IMR-90 (cell line): ENCODE measurements at regions not wholly inside any gene's neighbourhood (a gene's known extent, or its start where the extent isn't known, plus 50 kb on each side); places are given as distances from the start of the nearest gene placed in this dataset.

ENCODE experiments used
- ATAC-seq: fragments of 200-7000 bp; cut with Tn5 transposase; 2 replicates; pipeline ENCODE4 v1.9.1; 2020; ENCODE audit warnings: low read depth, mild to moderate bottlenecking, moderate library complexity
- BruUV-seq: library from RNA; stranded (reverse); fragments of 400-500 nt; replicated peaks from 2 replicates; lab custom pipeline; 2021; lab: Mats Ljungman, UMichigan
- CTCF ChIA-PET: fragments of 300-600 bp; formaldehyde crosslinking; extraction: SDS; loops from one replicate; lab custom pipeline; 2021; ENCODE audit warnings: antibody characterized with exemption; lab: Yijun Ruan, JAX
- POLR2A ChIA-PET: fragments of 300-600 bp; sonication (Branson Sonifier 250); formaldehyde crosslinking; loops from one replicate; lab custom pipeline; 2022; ENCODE audit warnings: antibody characterized with exemption; ENCODE audit not compliant: unreplicated experiment; lab: Charles Lee
- DNase-seq: peaks from one replicate; pipeline ENCODE4 v3.0.0; 2013
- H2AFZ ChIP-seq: replicated peaks from 2 replicates; pipeline ENCODE3; 2013; ENCODE audit warnings: low read length, mild to moderate bottlenecking; ENCODE audit not compliant: poor library complexity
- H2AK5ac ChIP-seq: 2 replicates; pipeline ENCODE4 v1.6.1; 2013; ENCODE audit warnings: low read depth, low read length, inconsistent platforms
- H2AK9ac ChIP-seq: replicated peaks from 2 replicates; pipeline ENCODE3; 2013; ENCODE audit warnings: mild to moderate bottlenecking, low read depth, low read length, moderate library complexity; ENCODE audit not compliant: poor library complexity
- H2BK120ac ChIP-seq: 2 replicates; pipeline ENCODE4 v1.6.1; 2013; ENCODE audit warnings: low read depth, low read length, inconsistent platforms
- H2BK15ac ChIP-seq: 3 replicates; pipeline ENCODE4 v1.6.1; 2013; ENCODE audit warnings: low read depth, low read length, inconsistent platforms
- H2BK20ac ChIP-seq: 2 replicates; pipeline ENCODE4 v1.6.1; 2013; ENCODE audit warnings: low read depth, mild to moderate bottlenecking, inconsistent platforms, low read length, moderate library complexity
- H2BK5ac ChIP-seq: 2 replicates; pipeline ENCODE4 v1.6.1; 2013; ENCODE audit warnings: mild to moderate bottlenecking, low read depth, low read length, inconsistent platforms; ENCODE audit not compliant: poor library complexity, severe bottlenecking
- H3K14ac ChIP-seq: replicated peaks from 2 replicates; pipeline ENCODE4 v1.6.1; 2013; ENCODE audit warnings: low read depth, low read length, inconsistent platforms
- H3K18ac ChIP-seq: 2 replicates; pipeline ENCODE4 v1.6.1; 2013; ENCODE audit warnings: low read depth, low read length, control low read depth
- H3K23ac ChIP-seq: 2 replicates; pipeline ENCODE4 v1.6.1; 2013; ENCODE audit warnings: low read depth, low read length, inconsistent platforms
- H3K27ac ChIP-seq: 2 replicates; pipeline ENCODE4 v1.5.1; 2013; ENCODE audit warnings: mild to moderate bottlenecking, control low read depth, low read length; ENCODE audit not compliant: insufficient read depth
- H3K27me3 ChIP-seq: 2 replicates; pipeline ENCODE4 v1.6.1; 2013; ENCODE audit warnings: low read length; ENCODE audit not compliant: control insufficient read depth, insufficient read depth
- H3K36me3 ChIP-seq: 2 replicates; pipeline ENCODE4 v1.6.1; 2013; ENCODE audit warnings: low read length, mixed read lengths; ENCODE audit not compliant: control insufficient read depth, insufficient read depth
- H3K4ac ChIP-seq: 2 replicates; pipeline ENCODE4 v1.6.1; 2013; ENCODE audit warnings: low read depth, low read length, inconsistent platforms
- H3K4me1 ChIP-seq: 2 replicates; pipeline ENCODE4 v1.6.1; 2013; ENCODE audit warnings: low read length, mixed read lengths; ENCODE audit not compliant: control insufficient read depth, insufficient read depth
- H3K4me2 ChIP-seq: 2 replicates; pipeline ENCODE4 v1.6.1; 2013; ENCODE audit warnings: low read depth, mild to moderate bottlenecking, control low read depth, low read length, moderate library complexity
- H3K4me3 ChIP-seq: 2 replicates; pipeline ENCODE4 v1.5.1; 2013; ENCODE audit warnings: low read depth, mild to moderate bottlenecking, control low read depth, low read length, moderate library complexity; ENCODE audit not compliant: insufficient read depth
- H3K56ac ChIP-seq: 2 replicates; pipeline ENCODE4 v1.6.1; 2013; ENCODE audit warnings: low read length, inconsistent platforms; ENCODE audit not compliant: insufficient read depth; ENCODE audit errors: extremely low read depth
- H3K79me1 ChIP-seq, 2 experiments: 2 replicates each; pipeline ENCODE4 v1.6.1; 2013; ENCODE audit warnings: low read length in 2 of 2, inconsistent platforms in 1 of 2, low read depth in 1 of 2
- H3K9ac ChIP-seq: 2 replicates; pipeline ENCODE4 v1.6.1; 2013; ENCODE audit warnings: low read depth, low read length, control low read depth
- H3K9me1 ChIP-seq: 2 replicates; pipeline ENCODE4 v1.6.1; 2013; ENCODE audit warnings: low read length, inconsistent platforms; ENCODE audit not compliant: insufficient read depth
- H3K9me3 ChIP-seq: 2 replicates; pipeline ENCODE4 v1.6.1; 2013; ENCODE audit warnings: low read length; ENCODE audit not compliant: control insufficient read depth, insufficient read depth
- H4K20me1 ChIP-seq: 2 replicates; pipeline ENCODE4 v1.6.1; 2013; ENCODE audit warnings: low read length, inconsistent platforms; ENCODE audit not compliant: insufficient read depth
- H4K5ac ChIP-seq: 2 replicates; pipeline ENCODE4 v1.6.1; 2013; ENCODE audit warnings: mild to moderate bottlenecking, low read depth, low read length, control low read depth
- H4K8ac ChIP-seq, 2 experiments: 2 replicates each; pipeline ENCODE4 v1.6.1; 2013; ENCODE audit warnings: low read depth in 2 of 2, low read length in 2 of 2, control low read depth in 1 of 2, inconsistent platforms in 1 of 2
- H4K91ac ChIP-seq: 2 replicates; pipeline ENCODE4 v1.6.1; 2013; ENCODE audit warnings: low read depth, low read length, inconsistent platforms; ENCODE audit not compliant: insufficient read depth
- CEBPB ChIP-seq: IDR thresholded peaks from 2 replicates; pipeline ENCODE4 v1.6.1; 2012; ENCODE audit warnings: low read depth, low read length, improper control_type of control experiment
- CHD1 ChIP-seq: IDR thresholded peaks from 2 replicates; pipeline ENCODE4 v1.6.1; 2012; ENCODE audit warnings: low read depth, low read length, improper control_type of control experiment
- FOS ChIP-seq: fragments of 150-350 bp; IDR thresholded peaks from 2 replicates; pipeline ENCODE4 v1.6.1; 2016; ENCODE audit warnings: low read depth, low read length
- MAFK ChIP-seq: IDR thresholded peaks from 2 replicates; pipeline ENCODE4 v1.6.1; 2012; ENCODE audit warnings: low read depth, low read length, improper control_type of control experiment
- MXI1 ChIP-seq: IDR thresholded peaks from 2 replicates; pipeline ENCODE4 v1.6.1; 2012; ENCODE audit warnings: low read depth, mild to moderate bottlenecking, low read length, moderate library complexity, borderline replicate concordance
- NFE2L2 ChIP-seq: fragments of 150-350 bp; IDR thresholded peaks from 2 replicates; pipeline ENCODE4 v1.6.1; 2016; ENCODE audit warnings: low read depth, mild to moderate bottlenecking, low read length
- RCOR1 ChIP-seq: IDR thresholded peaks from 2 replicates; pipeline ENCODE4 v1.6.1; 2012; ENCODE audit warnings: mild to moderate bottlenecking, low read length, improper control_type of control experiment; ENCODE audit not compliant: insufficient replicate concordance
- RFX5 ChIP-seq: IDR thresholded peaks from 2 replicates; pipeline ENCODE4 v1.8.0; 2012; ENCODE audit warnings: low read depth, mild to moderate bottlenecking, low read length, moderate library complexity
- WGBS, 2 experiments: methylation state at CpG; one replicate each; pipeline versions ENCODE4 v1.1.5 to v1.1.7; 2013; ENCODE audit warnings: missing lambda C conversion rate in 2 of 2; ENCODE audit not compliant: insufficient read length in 1 of 2; ENCODE audit errors: extremely low coverage in 2 of 2; 5-methylcytosine and 5-hydroxymethylcytosine counted together
- dilution Hi-C: fragments of 300-500 bp; cut with HindIII; formaldehyde crosslinking; loops from one replicate; pipeline ENCODE4 v1.14.3; 2018; ENCODE audit warnings: low sequenced_read_pairs; ENCODE audit not compliant: unreplicated experiment
- in situ Hi-C: fragments of 300-500 bp; cut with MboI; formaldehyde crosslinking; loops from 3 replicates; pipeline ENCODE4 v1.14.3; 2019; ENCODE audit warnings: low sequenced_read_pairs, inconsistent platforms, mixed read lengths
- intact Hi-C: fragments of 100-400 bp; cut with micrococcal nuclease; formaldehyde crosslinking; loops from 2 replicates; pipeline ENCODE4 v1.10.0; 2022
- TF ChIP-seq, protein P1 (sequence below): fragments of 150-350 bp; IDR thresholded peaks from 2 replicates; pipeline ENCODE4 v1.6.1; 2017; ENCODE audit warnings: mild to moderate bottlenecking, antibody characterized with exemption, low read length, low read depth
- TF ChIP-seq, protein P2 (sequence below): conservative IDR thresholded peaks from 2 replicates; pipeline ENCODE4 v1.5.1; 2012; ENCODE audit warnings: mild to moderate bottlenecking, low read depth, low read length, improper control_type of control experiment

DNA sequence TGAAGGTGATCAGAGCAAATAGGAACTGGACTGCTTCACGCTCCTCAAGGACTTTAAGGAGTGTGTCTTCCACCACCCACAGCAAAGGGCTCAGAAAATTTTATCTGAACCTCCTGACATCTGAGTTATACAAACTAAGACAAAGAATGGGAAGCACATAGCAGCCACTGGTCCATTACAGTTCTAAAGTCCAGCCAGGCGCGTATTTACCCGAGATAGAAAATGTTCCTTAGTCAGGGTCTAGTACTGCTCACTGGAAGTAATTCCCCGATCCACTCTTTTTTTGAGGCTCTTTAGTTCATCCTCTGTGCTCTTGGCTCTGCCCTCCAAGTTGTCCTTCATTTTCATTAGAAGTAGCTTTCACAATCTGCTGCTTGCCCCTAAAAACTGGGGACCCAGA lies 88.5 kb upstream of the GOLGA8J start:
- dilution Hi-C loops: no loop called here
- no peak for TF ChIP-seq CEBPB
- TF ChIP-seq, protein P1, sequence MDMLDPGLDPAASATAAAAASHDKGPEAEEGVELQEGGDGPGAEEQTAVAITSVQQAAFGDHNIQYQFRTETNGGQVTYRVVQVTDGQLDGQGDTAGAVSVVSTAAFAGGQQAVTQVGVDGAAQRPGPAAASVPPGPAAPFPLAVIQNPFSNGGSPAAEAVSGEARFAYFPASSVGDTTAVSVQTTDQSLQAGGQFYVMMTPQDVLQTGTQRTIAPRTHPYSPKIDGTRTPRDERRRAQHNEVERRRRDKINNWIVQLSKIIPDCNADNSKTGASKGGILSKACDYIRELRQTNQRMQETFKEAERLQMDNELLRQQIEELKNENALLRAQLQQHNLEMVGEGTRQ: no peak
- TF ChIP-seq, protein P2, sequence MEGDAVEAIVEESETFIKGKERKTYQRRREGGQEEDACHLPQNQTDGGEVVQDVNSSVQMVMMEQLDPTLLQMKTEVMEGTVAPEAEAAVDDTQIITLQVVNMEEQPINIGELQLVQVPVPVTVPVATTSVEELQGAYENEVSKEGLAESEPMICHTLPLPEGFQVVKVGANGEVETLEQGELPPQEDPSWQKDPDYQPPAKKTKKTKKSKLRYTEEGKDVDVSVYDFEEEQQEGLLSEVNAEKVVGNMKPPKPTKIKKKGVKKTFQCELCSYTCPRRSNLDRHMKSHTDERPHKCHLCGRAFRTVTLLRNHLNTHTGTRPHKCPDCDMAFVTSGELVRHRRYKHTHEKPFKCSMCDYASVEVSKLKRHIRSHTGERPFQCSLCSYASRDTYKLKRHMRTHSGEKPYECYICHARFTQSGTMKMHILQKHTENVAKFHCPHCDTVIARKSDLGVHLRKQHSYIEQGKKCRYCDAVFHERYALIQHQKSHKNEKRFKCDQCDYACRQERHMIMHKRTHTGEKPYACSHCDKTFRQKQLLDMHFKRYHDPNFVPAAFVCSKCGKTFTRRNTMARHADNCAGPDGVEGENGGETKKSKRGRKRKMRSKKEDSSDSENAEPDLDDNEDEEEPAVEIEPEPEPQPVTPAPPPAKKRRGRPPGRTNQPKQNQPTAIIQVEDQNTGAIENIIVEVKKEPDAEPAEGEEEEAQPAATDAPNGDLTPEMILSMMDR: no peak
- TF ChIP-seq RCOR1: no peak
- no peak for TF ChIP-seq MAFK
- TF ChIP-seq MXI1: no peak
- no peak for TF ChIP-seq RFX5
- no peak for TF ChIP-seq FOS
- TF ChIP-seq NFE2L2: no peak
- TF ChIP-seq CHD1: no peak
- intact Hi-C loops: no loop called here
- no peak overlapping the region for H3K4me2 ChIP-seq
- no peak overlapping the region for H2BK5ac ChIP-seq
- no peaks in the 10 kb centered on the region for H3K9me3 ChIP-seq
- H3K4me1 ChIP-seq: no peaks in the 10 kb centered on the region
- no peak overlapping the region for H3K4ac ChIP-seq
- in situ Hi-C loops: no loop called here
- ChIA-PET CTCF (no interaction called here), POLR2A (no interaction called here)
- H3K27me3 ChIP-seq: peaks cover 6% of the 10 kb centered on the region
- H2BK120ac ChIP-seq: no peak overlapping the region
- DNase-seq (no peak), ATAC-seq (no peak)
- H3K36me3 ChIP-seq: no peaks in the 10 kb centered on the region
- no peak overlapping the region for H2AK5ac ChIP-seq
- WGBS, 2 experiments: no CpG with 5 or more reads among the region's 5 CpGs
- no peak overlapping the region for H3K23ac ChIP-seq
- H2AFZ ChIP-seq: no peak overlapping the region
- no peak overlapping the region for H4K5ac ChIP-seq
- H3K9me1 ChIP-seq: peaks cover 2% of the 10 kb centered on the region; the same call in 1 of the 2 replicates
- H4K20me1 ChIP-seq: no peaks in the 10 kb centered on the region
- no peak overlapping the region for H3K18ac ChIP-seq
- no peak overlapping the region for H3K14ac ChIP-seq
- H3K27ac ChIP-seq: no peak overlapping the region
- no peak overlapping the region for H2BK15ac ChIP-seq
- no peaks in the 10 kb centered on the region for H3K79me1 ChIP-seq
- H3K56ac ChIP-seq: no peak overlapping the region
- no peak overlapping the region for H4K91ac ChIP-seq
- H3K9ac ChIP-seq: no peak overlapping the region
- H4K8ac ChIP-seq: no peak overlapping the region
- no TSS peak for BruUV-seq
- no peak overlapping the region for H3K4me3 ChIP-seq
- no peak overlapping the region for H2BK20ac ChIP-seq
- H2AK9ac ChIP-seq: no peak overlapping the region
